Uterus (tissue), 2 donors: ENCODE measurements at regions not wholly inside any gene's neighbourhood (a gene's known extent, or its start where the extent isn't known, plus 50 kb on each side); places are given as distances from the start of the nearest gene placed in this dataset.

Experiments used
- POLR2A ChIP-seq, 2 donors: fragments of 450-650 bp; IDR thresholded peaks; one replicate each; pipeline ENCODE4 v1.6.1; 2016; ENCODE audit warnings: antibody characterized with exemption in 2 of 2, mild to moderate bottlenecking in 1 of 2, moderate library complexity in 1 of 2
- TF ChIP-seq, protein P1 (sequence below), 4 experiments: fragments of 200-600 bp in 2 of 4; fragments of 450-650 bp in 2 of 4; sonication (generic) in 2 of 4; IDR thresholded peaks; one replicate each; pipeline ENCODE4 v1.5.1; 2016 to 2019; ENCODE audit warnings: antibody characterized with exemption in 4 of 4, mild to moderate bottlenecking in 2 of 4, moderate library complexity in 1 of 4

GRCh38 chr10:52635651-52636050 is 136.9 kb downstream of the MBL2 start:
- TF ChIP-seq, protein P1, sequence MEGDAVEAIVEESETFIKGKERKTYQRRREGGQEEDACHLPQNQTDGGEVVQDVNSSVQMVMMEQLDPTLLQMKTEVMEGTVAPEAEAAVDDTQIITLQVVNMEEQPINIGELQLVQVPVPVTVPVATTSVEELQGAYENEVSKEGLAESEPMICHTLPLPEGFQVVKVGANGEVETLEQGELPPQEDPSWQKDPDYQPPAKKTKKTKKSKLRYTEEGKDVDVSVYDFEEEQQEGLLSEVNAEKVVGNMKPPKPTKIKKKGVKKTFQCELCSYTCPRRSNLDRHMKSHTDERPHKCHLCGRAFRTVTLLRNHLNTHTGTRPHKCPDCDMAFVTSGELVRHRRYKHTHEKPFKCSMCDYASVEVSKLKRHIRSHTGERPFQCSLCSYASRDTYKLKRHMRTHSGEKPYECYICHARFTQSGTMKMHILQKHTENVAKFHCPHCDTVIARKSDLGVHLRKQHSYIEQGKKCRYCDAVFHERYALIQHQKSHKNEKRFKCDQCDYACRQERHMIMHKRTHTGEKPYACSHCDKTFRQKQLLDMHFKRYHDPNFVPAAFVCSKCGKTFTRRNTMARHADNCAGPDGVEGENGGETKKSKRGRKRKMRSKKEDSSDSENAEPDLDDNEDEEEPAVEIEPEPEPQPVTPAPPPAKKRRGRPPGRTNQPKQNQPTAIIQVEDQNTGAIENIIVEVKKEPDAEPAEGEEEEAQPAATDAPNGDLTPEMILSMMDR (IDR thresholded peaks at IDR 0.05): no peak
- no peak for TF ChIP-seq POLR2A (IDR thresholded peaks at IDR 0.05)
